ENCODE measurements at regions not wholly inside any gene's neighbourhood (a gene's known extent, or its start where the extent isn't known, plus 50 kb on each side); places are given as distances from the start of the nearest gene placed in this dataset.

DNA sequence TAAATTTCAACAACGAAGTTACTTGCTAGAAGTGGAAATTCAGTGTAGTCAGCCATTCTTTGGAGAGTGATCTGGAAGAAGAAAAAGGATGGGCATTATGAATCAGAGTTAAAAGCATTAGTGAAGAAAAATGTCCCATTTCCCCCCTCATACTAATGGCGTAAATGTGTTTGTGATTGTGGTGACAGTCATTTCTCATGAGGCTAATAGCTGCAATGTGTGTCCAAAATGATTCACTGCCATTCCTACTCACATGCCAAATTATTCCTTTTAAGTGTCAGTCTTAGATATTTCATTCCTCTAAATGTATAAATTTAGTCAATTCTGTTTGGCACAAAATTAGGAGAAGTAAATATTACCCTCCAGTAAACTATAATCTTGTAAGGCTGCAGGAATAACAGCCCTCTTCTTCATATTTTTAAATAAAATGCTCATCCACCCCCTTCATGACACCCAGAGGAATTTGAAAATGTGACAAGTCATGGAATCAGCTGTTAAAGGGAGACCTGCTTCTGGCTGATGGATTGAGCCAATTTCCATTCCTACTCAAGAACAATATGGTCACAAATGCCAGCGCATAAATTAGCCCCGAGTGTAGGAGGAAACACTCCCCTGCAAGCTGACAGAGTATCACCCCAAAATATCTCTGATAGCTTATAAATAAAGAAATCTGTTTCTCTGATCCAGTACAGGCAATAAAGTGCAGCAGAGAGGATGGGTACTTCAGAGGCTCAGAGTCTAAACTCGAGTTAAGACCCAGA is 912.3 kb upstream of the SEL1L start:
- peaks cover 18% of the 10 kb centered on the region for H3K4me1 Mint-ChIP-seq
- no peak overlapping the region for H3K4me3 Mint-ChIP-seq
- H3K9me3 Mint-ChIP-seq: no peaks in the 10 kb centered on the region
- no peaks in the 10 kb centered on the region for H3K36me3 Mint-ChIP-seq (ENCODE audit: low read depth)
- no peaks in the 10 kb centered on the region for H3K27me3 Mint-ChIP-seq (ENCODE audit: low read depth)
- no peak overlapping the region for H3K27ac Mint-ChIP-seq
- TF ChIP-seq, protein P1, sequence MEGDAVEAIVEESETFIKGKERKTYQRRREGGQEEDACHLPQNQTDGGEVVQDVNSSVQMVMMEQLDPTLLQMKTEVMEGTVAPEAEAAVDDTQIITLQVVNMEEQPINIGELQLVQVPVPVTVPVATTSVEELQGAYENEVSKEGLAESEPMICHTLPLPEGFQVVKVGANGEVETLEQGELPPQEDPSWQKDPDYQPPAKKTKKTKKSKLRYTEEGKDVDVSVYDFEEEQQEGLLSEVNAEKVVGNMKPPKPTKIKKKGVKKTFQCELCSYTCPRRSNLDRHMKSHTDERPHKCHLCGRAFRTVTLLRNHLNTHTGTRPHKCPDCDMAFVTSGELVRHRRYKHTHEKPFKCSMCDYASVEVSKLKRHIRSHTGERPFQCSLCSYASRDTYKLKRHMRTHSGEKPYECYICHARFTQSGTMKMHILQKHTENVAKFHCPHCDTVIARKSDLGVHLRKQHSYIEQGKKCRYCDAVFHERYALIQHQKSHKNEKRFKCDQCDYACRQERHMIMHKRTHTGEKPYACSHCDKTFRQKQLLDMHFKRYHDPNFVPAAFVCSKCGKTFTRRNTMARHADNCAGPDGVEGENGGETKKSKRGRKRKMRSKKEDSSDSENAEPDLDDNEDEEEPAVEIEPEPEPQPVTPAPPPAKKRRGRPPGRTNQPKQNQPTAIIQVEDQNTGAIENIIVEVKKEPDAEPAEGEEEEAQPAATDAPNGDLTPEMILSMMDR (IDR thresholded peaks at IDR 0.05; ENCODE audit: unreplicated experiment in 3 of 3): no peak

DNA sequence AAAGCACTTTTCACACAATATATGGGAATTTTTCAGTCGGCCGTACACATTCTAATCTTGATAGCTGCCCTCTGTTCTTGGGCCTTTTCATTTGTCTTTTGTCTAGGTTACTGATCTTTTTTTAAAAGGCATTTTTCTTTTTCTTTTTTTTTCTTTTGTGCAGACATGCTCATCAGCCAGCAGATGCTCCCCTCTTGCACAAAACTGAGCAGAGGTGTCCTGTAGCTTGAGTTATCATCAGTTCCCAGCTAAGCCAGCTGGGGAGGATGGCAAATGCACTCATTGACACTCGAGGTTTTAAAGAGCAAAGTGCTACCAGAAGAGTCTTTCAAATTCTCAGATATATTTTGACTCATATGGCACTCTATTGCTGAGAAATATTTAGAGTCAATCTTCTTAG is 913.9 kb upstream of the SEL1L start:
- no peaks in the 10 kb centered on the region for H3K9me3 Mint-ChIP-seq
- no peak overlapping the region for H3K27ac Mint-ChIP-seq
- no peaks in the 10 kb centered on the region for H3K27me3 Mint-ChIP-seq (ENCODE audit: low read depth)
- no peaks in the 10 kb centered on the region for H3K36me3 Mint-ChIP-seq (ENCODE audit: low read depth)
- TF ChIP-seq, protein P1 (IDR thresholded peaks at IDR 0.05; ENCODE audit: unreplicated experiment in 3 of 3): peak in 2 of 3 experiments; percentile 27 to 35
- no peak overlapping the region for H3K4me3 Mint-ChIP-seq
- H3K4me1 Mint-ChIP-seq: peaks cover 18% of the 10 kb centered on the region

DNA sequence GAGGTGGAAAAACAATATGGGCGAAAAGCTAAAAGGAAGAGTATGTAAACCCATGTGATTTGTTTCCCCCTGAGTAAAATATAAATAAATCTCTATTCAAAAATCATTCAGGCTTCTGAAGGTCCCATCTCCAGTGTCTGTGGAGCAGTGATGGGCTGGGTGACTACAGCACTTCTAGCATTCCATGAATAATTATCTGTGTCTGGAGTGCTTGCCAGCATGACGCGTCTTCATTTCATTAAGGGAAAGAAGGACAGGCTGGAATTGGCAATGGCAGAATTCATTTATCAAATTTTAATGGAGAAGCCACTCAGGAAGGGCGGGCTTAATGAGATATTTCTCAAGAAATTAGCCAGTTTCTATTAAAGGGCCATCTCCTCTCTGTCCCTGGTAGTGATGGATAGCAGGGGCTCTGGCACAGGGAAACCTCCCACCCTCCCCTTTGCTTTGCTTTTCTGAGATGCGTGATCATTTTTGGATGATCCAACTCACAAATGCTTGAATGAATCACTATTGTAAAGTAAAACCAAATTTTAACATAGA is 916.3 kb upstream of the SEL1L start:
- H3K36me3 Mint-ChIP-seq (ENCODE audit: low read depth): no peaks in the 10 kb centered on the region
- TF ChIP-seq, protein P1 (IDR thresholded peaks at IDR 0.05; ENCODE audit: unreplicated experiment in 3 of 3): no peak
- H3K27me3 Mint-ChIP-seq (ENCODE audit: low read depth): no peaks in the 10 kb centered on the region
- H3K9me3 Mint-ChIP-seq: no peaks in the 10 kb centered on the region
- peaks cover 18% of the 10 kb centered on the region for H3K4me1 Mint-ChIP-seq
- no peak overlapping the region for H3K27ac Mint-ChIP-seq
- no peak overlapping the region for H3K4me3 Mint-ChIP-seq

DNA sequence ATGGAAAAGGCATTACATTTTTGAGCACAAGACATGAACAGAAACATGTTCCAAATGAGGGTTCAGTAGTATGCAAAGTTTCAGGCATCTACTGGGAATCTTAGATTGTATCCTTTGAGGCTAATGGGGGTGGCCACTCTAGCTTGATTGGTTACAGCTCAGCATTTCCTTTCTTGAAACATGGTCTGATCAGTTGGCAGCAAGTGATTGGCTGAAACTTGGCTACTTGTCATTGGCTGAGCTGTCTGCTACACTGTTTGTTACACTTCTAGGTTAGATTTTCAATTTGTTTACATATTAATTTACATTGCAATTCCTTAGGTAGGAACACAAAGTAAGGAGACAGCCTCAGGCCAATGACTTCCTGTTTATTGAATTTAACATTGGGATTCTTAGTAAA is 918.0 kb upstream of the SEL1L start:
- TF ChIP-seq, protein P1 (IDR thresholded peaks at IDR 0.05; ENCODE audit: unreplicated experiment in 3 of 3): no peak
- Mint-ChIP-seq H3K27ac (no peak overlapping the region), H3K4me1 (peaks cover 18% of the 10 kb centered on the region), H3K9me3 (no peaks in the 10 kb centered on the region), H3K27me3 (ENCODE audit: low read depth) (no peaks in the 10 kb centered on the region), H3K4me3 (no peak overlapping the region), H3K36me3 (ENCODE audit: low read depth) (no peaks in the 10 kb centered on the region)

DNA sequence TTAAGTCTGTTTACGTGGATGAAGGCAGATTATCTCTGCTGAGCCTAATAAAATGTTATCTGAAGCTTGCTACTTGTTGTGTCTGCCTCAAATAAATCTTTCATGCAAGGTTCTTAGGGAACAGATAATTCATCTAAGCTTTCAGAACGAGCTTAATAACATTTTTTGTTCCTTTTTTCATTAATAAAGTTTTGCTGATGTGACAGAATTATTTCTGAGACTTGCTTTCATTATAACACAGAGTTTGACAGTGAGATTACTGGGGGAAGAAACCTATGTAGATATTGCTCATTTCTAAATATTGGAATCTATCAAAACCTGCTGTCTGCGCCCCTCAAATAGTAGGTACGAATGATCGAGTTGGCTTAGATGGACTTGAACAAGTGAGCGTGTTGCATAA is 948.7 kb upstream of the SEL1L start:
- TF ChIP-seq, protein P1 (IDR thresholded peaks at IDR 0.05; ENCODE audit: unreplicated experiment in 3 of 3): no peak
- no peak overlapping the region for H3K4me3 Mint-ChIP-seq
- H3K4me1 Mint-ChIP-seq: no peaks in the 10 kb centered on the region
- no peaks in the 10 kb centered on the region for H3K36me3 Mint-ChIP-seq (ENCODE audit: low read depth)
- no peak overlapping the region for H3K27ac Mint-ChIP-seq
- no peaks in the 10 kb centered on the region for H3K27me3 Mint-ChIP-seq (ENCODE audit: low read depth)
- H3K9me3 Mint-ChIP-seq: no peaks in the 10 kb centered on the region

DNA sequence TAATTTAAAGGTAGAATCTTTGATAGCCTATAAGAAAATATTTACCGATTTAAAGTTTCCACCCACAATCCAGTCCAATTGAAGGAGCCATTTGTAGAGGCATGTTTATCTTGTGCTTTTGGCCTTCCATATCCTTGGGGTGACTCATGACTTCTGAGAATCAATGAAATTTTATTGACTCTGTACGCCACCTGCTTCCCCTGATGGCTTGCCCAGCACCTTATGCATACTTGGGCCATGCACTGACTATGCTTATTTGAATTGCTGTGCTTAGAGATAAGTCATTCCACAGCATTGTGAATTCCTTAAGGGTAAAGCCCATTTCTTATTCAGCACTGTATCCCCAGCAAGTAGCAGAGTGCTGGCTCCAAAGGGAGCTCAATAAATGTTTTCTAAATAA is 954.8 kb upstream of the SEL1L start:
- TF ChIP-seq, protein P1 (IDR thresholded peaks at IDR 0.05; ENCODE audit: unreplicated experiment in 3 of 3): no peak
- H3K4me3 Mint-ChIP-seq: no peak overlapping the region
- H3K9me3 Mint-ChIP-seq: no peaks in the 10 kb centered on the region
- no peaks in the 10 kb centered on the region for H3K27me3 Mint-ChIP-seq (ENCODE audit: low read depth)
- no peaks in the 10 kb centered on the region for H3K36me3 Mint-ChIP-seq (ENCODE audit: low read depth)
- H3K4me1 Mint-ChIP-seq: no peaks in the 10 kb centered on the region
- H3K27ac Mint-ChIP-seq: no peak overlapping the region
